Stimulated activated CD4-positive, alpha-beta T cell treated with anti-CD3 and anti-CD28 coated beads, Interleukin-2, amount 100 ng/mL, for 48 hours (primary cell): ENCODE measurements at regions not wholly inside any gene's neighbourhood (a gene's known extent, or its start where the extent isn't known, plus 50 kb on each side); places are given as distances from the start of the nearest gene placed in this dataset.
"Not testable (repeated sequence)": the region's sequence is repeated elsewhere in the genome, so short reads cannot be mapped to it uniquely, and the experiment has no call there.

Source experiments
- DNase-seq, 2 donors: peaks; one replicate each; pipeline ENCODE4 v3.0.0-alpha.2; 2020

- no peak for DNase-seq
Measured at GRCh38 chr2:16745466-16745865, 79.8 kb upstream of the CYRIA start.

GRCh38 chr2:16744521-16744920 is 78.9 kb upstream of the CYRIA start:
- DNase-seq: no peak

GRCh38 chr2:16742026-16742425 is 76.4 kb upstream of the CYRIA start:
- no peak for DNase-seq

- DNase-seq: no peak
Measured at GRCh38 chr2:16741498-16741897, 75.9 kb upstream of the CYRIA start.

- no peak for DNase-seq
Measured at GRCh38 chr2:16739778-16740581, 74.3 kb upstream of the CYRIA start.

- DNase-seq: no peak
Measured at GRCh38 chr2:16738361-16739225, 73.0 kb upstream of the CYRIA start.

- DNase-seq: no peak
Measured at GRCh38 chr2:16737812-16738211, 72.2 kb upstream of the CYRIA start.

- no peak for DNase-seq
Measured at GRCh38 chr2:16736633-16737032, 71.0 kb upstream of the CYRIA start.

- DNase-seq: no peak
Measured at GRCh38 chr2:16729335-16729734, 63.7 kb upstream of the CYRIA start.

- no peak for DNase-seq
Measured at GRCh38 chr2:16728351-16729136, 62.9 kb upstream of the CYRIA start.

GRCh38 chr2:16727849-16728248 is 62.2 kb upstream of the CYRIA start:
- DNase-seq: not testable (repeated sequence)

GRCh38 chr2:16727256-16727655 is 61.6 kb upstream of the CYRIA start:
- DNase-seq: no peak

- no peak for DNase-seq
Measured at GRCh38 chr2:16726577-16726976, 60.9 kb upstream of the CYRIA start.

- DNase-seq: no peak
Measured at GRCh38 chr2:16726147-16726546, 60.5 kb upstream of the CYRIA start.

GRCh38 chr2:16725549-16725948 is 59.9 kb upstream of the CYRIA start:
- no peak for DNase-seq

GRCh38 chr2:16722677-16723076 is 57.0 kb upstream of the CYRIA start:
- no peak for DNase-seq

GRCh38 chr2:16722126-16722525 is 56.5 kb upstream of the CYRIA start:
- no peak for DNase-seq

- not testable (repeated sequence) for DNase-seq
Measured at GRCh38 chr2:16721529-16721928, 55.9 kb upstream of the CYRIA start.

- not testable (repeated sequence) for DNase-seq
Measured at GRCh38 chr2:16720737-16721136, 55.1 kb upstream of the CYRIA start.

- DNase-seq: no peak
Measured at GRCh38 chr2:16719485-16719808, 53.8 kb upstream of the CYRIA start.

GRCh38 chr2:16718576-16719484 is 53.2 kb upstream of the CYRIA start:
- DNase-seq: no peak

GRCh38 chr2:16717477-16717876 is 51.8 kb upstream of the CYRIA start:
- no peak for DNase-seq
